CD4-positive, alpha-beta memory T cell (primary cell): ENCODE measurements at regions not wholly inside any gene's neighbourhood (a gene's known extent, or its start where the extent isn't known, plus 50 kb on each side); places are given as distances from the start of the nearest gene placed in this dataset.

Source experiments
- CTCF ChIA-PET: fragments of 350-600 bp; sonication (Branson Sonifier 250); formaldehyde crosslinking; loops from one replicate; lab custom pipeline; 2021; ENCODE audit warnings: inconsistent platforms; ENCODE audit not compliant: partially characterized antibody; lab: Charles Lee
- POLR2A ChIA-PET: fragments of 350-600 bp; sonication (Branson Sonifier 250); formaldehyde crosslinking; loops from one replicate; lab custom pipeline; 2021; ENCODE audit not compliant: partially characterized antibody; lab: Charles Lee
- DNase-seq, 5 donors: peaks; one replicate each; pipeline versions ENCODE4 v3.0.0 to v3.0.0-alpha.2; 2020 to 2022; ENCODE audit warnings: mixed read lengths in 1 of 5
- H3K27ac ChIP-seq: one replicate; pipeline ENCODE4 v1.7.0; 2013; ENCODE audit warnings: low read depth, low read length
- H3K27me3 ChIP-seq: 2 replicates; pipeline ENCODE4 v1.7.0; 2013; ENCODE audit warnings: mild to moderate bottlenecking, low read length, moderate library complexity; ENCODE audit not compliant: insufficient read depth
- H3K36me3 ChIP-seq: 2 replicates; pipeline ENCODE4 v1.7.0; 2013; ENCODE audit warnings: mild to moderate bottlenecking, low read length, moderate library complexity; ENCODE audit not compliant: insufficient read depth
- H3K4me1 ChIP-seq: 2 replicates; pipeline ENCODE4 v1.7.0; 2013; ENCODE audit warnings: mild to moderate bottlenecking, low read length, moderate library complexity; ENCODE audit not compliant: insufficient read depth
- H3K4me3 ChIP-seq, 2 donors: one replicate each; pipeline ENCODE4 v1.7.0; 2013; ENCODE audit warnings: low read length in 2 of 2, mild to moderate bottlenecking in 1 of 2
- H3K9me3 ChIP-seq, 2 donors: one replicate each; pipeline ENCODE4 v1.7.0; 2013; ENCODE audit warnings: low read length in 2 of 2, control low read depth in 1 of 2; ENCODE audit not compliant: control insufficient read depth in 1 of 2
- H3K27ac Mint-ChIP-seq, 7 donors: one replicate each; pipeline ENCODE4 v1.8.0; 2020 to 2021; ENCODE audit warnings: mixed read lengths in 7 of 7, mild to moderate bottlenecking in 6 of 7, inconsistent platforms in 3 of 7, moderate library complexity in 3 of 7
- H3K27me3 Mint-ChIP-seq, 2 donors: one replicate each; pipeline ENCODE4 v1.8.0; 2020 to 2021; ENCODE audit warnings: mixed read lengths in 2 of 2
- H3K36me3 Mint-ChIP-seq, 2 donors: one replicate each; pipeline ENCODE4 v1.8.0; 2020 to 2021; ENCODE audit warnings: mixed read lengths in 2 of 2, inconsistent platforms in 1 of 2, mild to moderate bottlenecking in 1 of 2
- H3K4me1 Mint-ChIP-seq, 4 donors: one replicate each; pipeline ENCODE4 v1.8.0; 2020 to 2021; ENCODE audit warnings: mixed read lengths in 4 of 4, mild to moderate bottlenecking in 1 of 4
- H3K4me3 Mint-ChIP-seq, 8 donors: one replicate each; pipeline ENCODE4 v1.8.0; 2020 to 2021; ENCODE audit warnings: mixed read lengths in 8 of 8, mild to moderate bottlenecking in 7 of 8, moderate library complexity in 6 of 8, inconsistent platforms in 3 of 8
- H3K9me3 Mint-ChIP-seq, 8 donors: one replicate each; pipeline ENCODE4 v1.8.0; 2020 to 2021; ENCODE audit warnings: mixed read lengths in 8 of 8, mild to moderate bottlenecking in 5 of 8, inconsistent platforms in 3 of 8, moderate library complexity in 1 of 8
- intact Hi-C: fragments of 100-400 bp; cut with micrococcal nuclease; formaldehyde crosslinking; loops from one replicate; pipeline ENCODE4 v1.15.1; 2023

DNA sequence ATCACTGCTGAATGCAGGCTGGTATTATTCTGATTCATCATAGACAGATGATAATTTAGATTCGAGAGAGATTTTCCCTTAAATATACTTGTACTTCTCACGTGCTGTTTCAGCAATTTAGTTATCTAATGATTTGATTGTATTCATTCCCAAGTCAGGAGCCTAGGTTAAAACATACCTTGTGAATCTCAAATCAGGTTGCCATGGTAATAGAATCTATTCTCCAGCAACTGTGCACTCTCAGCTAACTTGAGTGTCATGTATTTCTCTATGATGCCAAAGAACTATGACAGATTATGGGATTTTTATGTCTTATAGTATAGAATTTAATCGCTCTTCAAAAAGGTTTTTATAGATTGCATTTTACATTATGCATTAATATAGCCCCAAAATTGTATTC lies 315.3 kb downstream of the GABRG2 start:
- ChIA-PET CTCF (no interaction called here), POLR2A (no interaction called here)
- no peak for DNase-seq
- Mint-ChIP-seq H3K9me3 (peaks cover 0 to 8% (median 2%) of the 10 kb centered on the region in 8 donors), H3K4me1 (no peaks in the 10 kb centered on the region), H3K27me3 (no peaks in the 10 kb centered on the region), H3K36me3 (no peaks in the 10 kb centered on the region), H3K27ac (no peak overlapping the region), H3K4me3 (no peak overlapping the region)
- peaks cover 0 to 2% of the 10 kb centered on the region in 2 donors for H3K9me3 ChIP-seq
- no peaks in the 10 kb centered on the region for H3K4me1 ChIP-seq
- no peaks in the 10 kb centered on the region for H3K27me3 ChIP-seq
- H3K27ac ChIP-seq: no peak overlapping the region
- intact Hi-C loops: no loop called here
- H3K36me3 ChIP-seq: no peaks in the 10 kb centered on the region
- H3K4me3 ChIP-seq: no peak overlapping the region

DNA sequence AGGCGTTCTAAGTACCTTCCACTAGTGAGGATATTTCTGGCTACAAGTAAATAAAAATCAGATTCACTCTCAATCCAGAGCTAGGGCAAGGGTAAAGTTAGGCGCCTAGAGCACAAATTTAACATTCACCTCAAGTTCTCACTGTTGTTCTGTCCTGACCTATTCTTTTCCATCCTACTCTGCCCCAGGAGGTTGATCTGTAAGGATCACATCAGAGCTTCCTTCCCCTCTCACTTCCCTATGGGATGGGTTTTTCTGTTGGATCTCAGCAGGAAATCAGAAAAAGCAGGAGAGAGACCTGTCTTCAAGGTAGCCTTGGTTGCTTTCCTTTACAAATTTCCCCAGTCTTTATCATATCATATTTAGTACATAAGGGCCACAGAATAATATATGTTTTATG lies 316.7 kb downstream of the GABRG2 start:
- H3K27ac Mint-ChIP-seq: no peak overlapping the region
- H3K36me3 Mint-ChIP-seq: no peaks in the 10 kb centered on the region
- no peaks in the 10 kb centered on the region for H3K27me3 Mint-ChIP-seq
- POLR2A ChIA-PET: no interaction called here
- Histone ChIP-seq H3K36me3 (no peaks in the 10 kb centered on the region), H3K9me3 (peaks cover 0 to 3% of the 10 kb centered on the region in 2 donors), H3K4me1 (no peaks in the 10 kb centered on the region), H3K4me3 (no peak overlapping the region), H3K27ac (no peak overlapping the region), H3K27me3 (no peaks in the 10 kb centered on the region)
- DNase-seq: no peak
- intact Hi-C loops: no loop called here
- H3K4me1 Mint-ChIP-seq: no peaks in the 10 kb centered on the region
- H3K9me3 Mint-ChIP-seq: peaks cover 0 to 15% (median 2%) of the 10 kb centered on the region in 8 donors
- no peak overlapping the region for H3K4me3 Mint-ChIP-seq
- CTCF ChIA-PET: no interaction called here

- no peaks in the 10 kb centered on the region for H3K4me1 ChIP-seq
- POLR2A ChIA-PET: no interaction called here
- H3K27me3 Mint-ChIP-seq: peaks cover 0 to 1% of the 10 kb centered on the region in 2 donors
- no peak overlapping the region for H3K27ac ChIP-seq
- DNase-seq: no peak
- H3K27ac Mint-ChIP-seq: no peak overlapping the region
- H3K4me3 Mint-ChIP-seq: no peak overlapping the region
- H3K36me3 Mint-ChIP-seq: no peaks in the 10 kb centered on the region
- H3K9me3 ChIP-seq: peaks cover 0 to 3% of the 10 kb centered on the region in 2 donors
- intact Hi-C loops: no loop called here
- H3K27me3 ChIP-seq: no peaks in the 10 kb centered on the region
- no peak overlapping the region for H3K4me3 ChIP-seq
- CTCF ChIA-PET: no interaction called here
- no peaks in the 10 kb centered on the region for H3K4me1 Mint-ChIP-seq
- H3K36me3 ChIP-seq: no peaks in the 10 kb centered on the region
- peaks cover 3 to 27% (median 10%) of the 10 kb centered on the region in 8 donors for H3K9me3 Mint-ChIP-seq
These were observed 324.3 kb downstream of the GABRG2 start for GRCh38 chr5:162391833-162392232.

- Mint-ChIP-seq H3K4me1 (no peaks in the 10 kb centered on the region), H3K27me3 (peaks cover 0 to 1% of the 10 kb centered on the region in 2 donors), H3K9me3 (peaks cover 3 to 27% (median 9%) of the 10 kb centered on the region in 8 donors), H3K27ac (no peak overlapping the region), H3K36me3 (no peaks in the 10 kb centered on the region), H3K4me3 (no peak overlapping the region)
- H3K36me3 ChIP-seq: no peaks in the 10 kb centered on the region
- POLR2A ChIA-PET: no interaction called here
- no peaks in the 10 kb centered on the region for H3K27me3 ChIP-seq
- no peak overlapping the region for H3K27ac ChIP-seq
- DNase-seq: no peak
- intact Hi-C loops: no loop called here
- peaks cover 0 to 3% of the 10 kb centered on the region in 2 donors for H3K9me3 ChIP-seq
- H3K4me3 ChIP-seq: no peak overlapping the region
- no peaks in the 10 kb centered on the region for H3K4me1 ChIP-seq
- CTCF ChIA-PET: no interaction called here
These were observed 324.8 kb downstream of the GABRG2 start for GRCh38 chr5:162392336-162392735.

GRCh38 chr5:162393534-162393933 lies 326.0 kb downstream of the GABRG2 start:
- Mint-ChIP-seq H3K36me3 (no peaks in the 10 kb centered on the region), H3K27me3 (peaks cover 0 to 1% of the 10 kb centered on the region in 2 donors), H3K4me1 (no peaks in the 10 kb centered on the region), H3K4me3 (no peak overlapping the region), H3K9me3 (peaks cover 3 to 25% (median 9%) of the 10 kb centered on the region in 8 donors), H3K27ac (no peak overlapping the region)
- intact Hi-C loops: no loop called here
- H3K27me3 ChIP-seq: no peaks in the 10 kb centered on the region
- H3K4me3 ChIP-seq: no peak overlapping the region
- H3K36me3 ChIP-seq: no peaks in the 10 kb centered on the region
- POLR2A ChIA-PET: no interaction called here
- CTCF ChIA-PET: no interaction called here
- no peaks in the 10 kb centered on the region for H3K4me1 ChIP-seq
- no peak overlapping the region for H3K27ac ChIP-seq
- H3K9me3 ChIP-seq: no peaks in the 10 kb centered on the region
- DNase-seq: no peak

- DNase-seq: no peak
- POLR2A ChIA-PET: no interaction called here
- intact Hi-C loops: no loop called here
- Histone ChIP-seq H3K9me3 (no peaks in the 10 kb centered on the region), H3K4me3 (no peak overlapping the region), H3K27ac (no peak overlapping the region), H3K36me3 (no peaks in the 10 kb centered on the region), H3K27me3 (no peaks in the 10 kb centered on the region), H3K4me1 (no peaks in the 10 kb centered on the region)
- Mint-ChIP-seq H3K36me3 (no peaks in the 10 kb centered on the region), H3K4me3 (no peak overlapping the region), H3K27me3 (no peaks in the 10 kb centered on the region), H3K27ac (no peak overlapping the region), H3K4me1 (no peaks in the 10 kb centered on the region), H3K9me3 (peaks cover 0 to 17% (median 7%) of the 10 kb centered on the region in 8 donors)
- CTCF ChIA-PET: no interaction called here
These were observed 340.0 kb downstream of the GABRG2 start for GRCh38 chr5:162407614-162408013.

DNA sequence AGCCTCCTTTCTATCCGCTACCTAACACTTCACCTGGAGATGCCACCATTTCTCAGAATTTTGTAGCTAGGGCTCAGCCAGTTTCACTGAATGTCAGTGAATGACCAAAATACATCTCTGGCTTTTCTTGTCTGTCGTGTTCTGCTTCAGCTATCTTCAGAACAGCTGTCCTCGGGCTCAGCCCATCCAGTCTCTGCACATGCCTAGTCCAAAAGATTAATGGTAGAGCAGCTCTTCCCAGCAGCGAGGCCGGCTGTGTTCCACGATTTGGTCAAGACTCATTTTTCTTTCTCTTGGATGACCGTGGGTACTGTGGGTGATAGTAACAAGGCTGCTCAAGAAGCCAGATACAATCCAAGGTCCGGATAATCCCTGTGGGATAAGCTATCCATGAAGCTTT lies 342.8 kb downstream of the GABRG2 start:
- H3K4me3 Mint-ChIP-seq: no peak overlapping the region
- H3K4me3 ChIP-seq: no peak overlapping the region
- H3K36me3 Mint-ChIP-seq: no peaks in the 10 kb centered on the region
- H3K27me3 Mint-ChIP-seq: no peaks in the 10 kb centered on the region
- no peaks in the 10 kb centered on the region for H3K4me1 Mint-ChIP-seq
- no peaks in the 10 kb centered on the region for H3K36me3 ChIP-seq
- intact Hi-C loops: no loop called here
- H3K4me1 ChIP-seq: no peaks in the 10 kb centered on the region
- no peaks in the 10 kb centered on the region for H3K9me3 ChIP-seq
- H3K27ac ChIP-seq: no peak overlapping the region
- no peak overlapping the region for H3K27ac Mint-ChIP-seq
- H3K9me3 Mint-ChIP-seq: peaks cover 0 to 15% (median 8%) of the 10 kb centered on the region in 8 donors
- DNase-seq: no peak
- ChIA-PET CTCF (no interaction called here), POLR2A (no interaction called here)
- H3K27me3 ChIP-seq: no peaks in the 10 kb centered on the region

DNA sequence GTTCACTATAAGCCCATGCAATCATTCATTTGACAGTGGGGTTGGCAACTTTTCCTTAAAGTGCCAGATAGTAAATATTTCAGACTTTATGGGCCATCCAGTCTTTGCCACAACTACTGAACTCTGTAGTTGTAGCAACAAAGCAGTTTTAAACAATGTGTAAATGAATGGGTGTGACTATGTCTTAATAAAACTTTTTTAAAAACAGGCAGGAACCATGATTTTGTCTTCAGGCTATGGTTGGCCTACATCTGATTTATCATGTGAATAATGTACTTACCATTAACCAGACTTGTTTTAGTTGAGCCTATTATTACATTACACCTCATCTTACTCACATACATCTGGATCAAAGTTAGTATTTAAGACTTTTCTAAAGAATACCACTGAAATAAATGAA lies 361.6 kb downstream of the GABRG2 start:
- Histone ChIP-seq H3K9me3 (no peaks in the 10 kb centered on the region), H3K27me3 (no peaks in the 10 kb centered on the region), H3K4me1 (no peaks in the 10 kb centered on the region), H3K27ac (no peak overlapping the region), H3K36me3 (no peaks in the 10 kb centered on the region), H3K4me3 (no peak overlapping the region)
- H3K4me3 Mint-ChIP-seq: no peak overlapping the region
- H3K36me3 Mint-ChIP-seq: no peaks in the 10 kb centered on the region
- H3K27me3 Mint-ChIP-seq: no peaks in the 10 kb centered on the region
- ChIA-PET CTCF (no interaction called here), POLR2A (no interaction called here)
- DNase-seq: no peak
- peaks cover 0 to 4% (median 1%) of the 10 kb centered on the region in 8 donors for H3K9me3 Mint-ChIP-seq
- no peak overlapping the region for H3K27ac Mint-ChIP-seq
- intact Hi-C loops: no loop called here
- no peaks in the 10 kb centered on the region for H3K4me1 Mint-ChIP-seq
